DMS153 treated with DMSO at 0.1 percent for 48 hours (cell line): ENCODE measurements at regions not wholly inside any gene's neighbourhood (a gene's known extent, or its start where the extent isn't known, plus 50 kb on each side); places are given as distances from the start of the nearest gene placed in this dataset.

Experiments
- DNase-seq: peaks from one replicate; lab custom pipeline; 2025; ENCODE audit not compliant: unreplicated experiment; lab: John Stamatoyannopoulos, UW

DNA sequence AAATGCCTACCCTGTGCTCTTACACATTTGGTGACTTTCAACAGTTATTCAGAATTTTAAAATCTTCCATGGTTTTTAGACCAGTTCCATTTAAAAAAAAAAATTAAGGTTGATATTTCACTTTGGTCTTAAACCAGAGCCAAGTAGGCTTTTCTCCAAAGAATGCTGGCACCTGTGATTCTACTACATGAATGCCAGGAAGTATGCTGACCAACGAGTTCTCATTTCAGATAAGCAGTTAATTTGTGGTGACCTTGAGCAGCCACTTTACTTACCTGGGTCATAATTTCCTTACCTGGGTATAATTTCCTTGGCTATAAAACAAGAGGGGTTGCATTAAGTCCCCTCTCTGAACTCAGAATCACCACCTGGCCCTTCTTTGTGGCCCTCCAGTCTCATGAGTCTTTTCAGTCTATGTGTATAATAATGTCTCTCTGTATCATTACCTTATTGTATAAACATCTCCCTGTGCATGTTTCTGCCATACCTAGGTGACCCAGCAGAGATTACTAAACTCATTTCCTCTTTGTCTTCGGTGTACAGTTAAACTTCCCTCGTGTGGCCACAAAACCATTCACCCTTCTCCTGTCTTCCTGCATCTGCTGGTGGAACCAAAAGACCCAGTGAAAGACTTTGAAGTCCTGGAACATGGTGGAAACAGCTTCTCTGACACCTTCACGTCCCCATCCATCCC, 139.1 kb upstream of the DPT start:
- DNase-seq, result no peak

DNA sequence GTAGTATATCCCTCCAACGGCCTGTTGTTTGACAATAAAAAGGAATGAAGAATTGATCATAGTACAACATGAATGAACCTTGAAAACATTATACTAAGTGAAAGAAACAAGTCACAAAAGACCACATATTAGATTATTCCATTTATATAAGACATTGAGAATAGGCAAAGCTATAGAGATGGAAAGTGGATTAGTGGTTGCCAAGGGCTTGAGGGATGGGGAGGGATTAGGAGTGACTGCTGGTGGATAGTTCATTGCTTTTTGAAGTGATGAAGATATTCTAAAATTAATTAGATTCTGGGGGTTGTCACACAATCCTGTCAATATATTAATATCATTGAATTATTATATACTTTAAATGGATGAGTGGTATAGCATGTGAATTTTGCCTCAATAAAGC, 142.5 kb upstream of the DPT start:
- DNase-seq, result no peak

DNA sequence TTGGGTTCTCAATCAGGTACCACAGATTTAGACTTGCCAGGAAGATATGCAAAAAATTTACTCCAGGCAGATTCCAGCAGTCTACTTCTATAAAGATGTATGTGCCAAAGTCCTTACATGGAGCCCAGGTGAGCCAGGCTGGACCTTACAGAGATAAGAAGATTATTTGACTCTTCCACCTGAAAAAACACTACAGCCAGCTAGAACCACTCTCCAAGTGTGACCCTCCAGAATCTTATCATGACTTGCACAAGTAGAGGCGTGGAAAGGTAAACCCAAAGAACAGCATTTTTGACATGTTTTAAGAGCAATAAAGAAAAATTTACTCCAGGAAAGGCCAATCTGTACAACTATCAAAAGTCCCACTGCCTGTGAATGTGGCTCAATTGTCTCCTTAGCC, 146.8 kb upstream of the DPT start:
- no peak for DNase-seq

DNA sequence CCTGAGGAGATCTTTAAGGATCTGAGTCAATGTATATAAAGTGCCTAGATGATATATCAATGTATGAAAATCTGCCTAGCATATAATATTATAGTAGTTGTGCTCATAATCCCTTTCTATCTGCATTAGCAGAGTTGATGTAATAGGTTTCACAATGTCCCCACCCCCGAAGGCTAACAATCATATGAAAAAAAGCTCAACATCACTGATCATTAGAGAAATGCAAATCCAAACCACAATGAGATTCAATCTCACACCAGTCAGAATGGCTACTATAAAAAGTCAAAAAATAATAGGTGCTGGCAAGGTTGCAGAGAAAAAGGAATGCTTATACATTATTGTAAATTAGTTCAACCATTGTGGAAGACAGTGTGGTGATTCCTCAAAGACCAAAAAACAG, 147.8 kb upstream of the DPT start:
- no peak for DNase-seq

DNA sequence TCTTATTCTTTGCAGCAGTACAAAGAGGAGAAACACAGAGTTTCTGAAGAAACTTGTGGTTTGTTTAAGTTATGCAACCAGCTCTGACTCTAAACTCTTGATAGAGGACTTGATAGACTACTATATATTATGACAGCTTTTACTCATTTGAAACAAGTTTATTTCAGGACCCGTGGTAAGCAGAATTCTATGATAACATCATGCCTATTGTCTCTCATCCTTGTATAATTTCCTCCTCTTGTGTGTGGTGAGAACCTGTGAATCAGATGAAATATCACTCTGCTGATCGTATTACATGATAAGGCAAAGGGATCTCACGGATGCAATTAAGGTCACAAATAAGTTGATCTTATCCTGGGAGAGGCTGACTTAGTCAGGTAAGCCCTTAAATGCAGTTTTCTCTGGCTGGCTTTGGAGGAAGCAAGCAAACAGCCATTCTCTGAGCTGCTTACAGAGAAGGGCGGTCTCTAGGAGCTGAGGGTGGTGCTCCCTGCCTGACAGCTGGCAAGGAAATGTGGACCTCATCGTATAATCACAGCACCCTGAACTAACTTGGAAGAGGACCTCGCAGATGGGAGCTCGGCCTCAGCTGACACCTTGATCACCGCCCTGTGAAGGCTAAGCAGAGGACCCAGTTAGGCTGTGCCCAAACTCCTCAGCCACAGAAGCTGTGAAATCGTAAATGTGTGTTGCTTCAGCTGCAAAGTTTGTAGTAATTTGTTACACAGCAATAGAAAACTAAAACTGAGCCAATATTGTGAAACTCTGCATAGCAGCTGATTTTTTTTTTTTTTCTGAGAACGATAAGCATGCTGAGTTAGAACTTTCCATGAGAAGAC, 151.1 kb upstream of the DPT start:
- peak; percentile 54 for DNase-seq

DNA sequence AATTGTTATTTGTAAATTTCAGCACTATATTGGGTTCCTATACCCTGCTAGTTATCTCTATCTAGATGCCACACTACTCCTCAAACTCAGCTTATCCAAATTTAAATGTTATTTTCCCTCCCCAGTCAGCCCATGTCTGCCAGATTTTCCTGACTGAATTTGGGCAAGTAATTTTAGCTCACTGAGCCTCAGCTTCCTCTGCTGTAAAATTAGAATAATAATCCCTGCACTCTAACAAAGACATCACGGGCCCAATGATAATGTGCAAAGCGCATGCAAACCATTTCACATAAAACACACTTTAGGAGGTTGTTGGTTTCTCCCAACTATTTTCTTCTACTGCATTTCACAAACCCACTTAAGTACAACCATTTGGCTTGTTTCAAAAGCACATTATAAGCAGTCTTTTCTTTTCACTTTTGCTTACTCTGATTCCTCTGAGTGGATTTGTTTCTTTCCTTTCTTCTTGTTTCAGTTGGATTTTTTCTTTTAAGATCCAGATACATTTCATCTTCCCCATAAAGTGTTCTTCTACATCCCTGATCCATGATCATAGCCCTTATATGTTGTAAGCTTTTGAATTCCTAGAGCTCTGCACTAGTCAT, 152.8 kb upstream of the DPT start:
- DNase-seq, result no peak

DNA sequence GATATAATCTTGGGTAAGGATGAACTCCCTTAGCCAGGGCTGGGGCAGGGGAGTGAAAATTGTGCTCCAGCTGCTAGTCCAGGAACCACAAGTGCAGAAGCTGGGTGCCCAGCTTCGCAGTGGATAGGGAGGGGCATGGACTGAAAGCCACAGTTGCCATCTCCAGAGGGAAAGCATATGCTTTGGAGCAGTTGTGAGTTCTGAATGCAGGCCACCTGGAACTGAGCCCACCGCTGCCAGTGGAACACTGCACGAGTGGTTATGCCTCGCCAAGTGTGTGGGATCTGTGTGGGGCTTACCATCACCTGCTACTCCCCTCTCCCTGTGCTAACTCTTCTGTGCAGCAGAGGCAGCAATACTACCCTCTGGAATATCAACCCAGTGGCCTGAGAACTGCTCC, 158.4 kb upstream of the DPT start:
- no peak for DNase-seq

DNA sequence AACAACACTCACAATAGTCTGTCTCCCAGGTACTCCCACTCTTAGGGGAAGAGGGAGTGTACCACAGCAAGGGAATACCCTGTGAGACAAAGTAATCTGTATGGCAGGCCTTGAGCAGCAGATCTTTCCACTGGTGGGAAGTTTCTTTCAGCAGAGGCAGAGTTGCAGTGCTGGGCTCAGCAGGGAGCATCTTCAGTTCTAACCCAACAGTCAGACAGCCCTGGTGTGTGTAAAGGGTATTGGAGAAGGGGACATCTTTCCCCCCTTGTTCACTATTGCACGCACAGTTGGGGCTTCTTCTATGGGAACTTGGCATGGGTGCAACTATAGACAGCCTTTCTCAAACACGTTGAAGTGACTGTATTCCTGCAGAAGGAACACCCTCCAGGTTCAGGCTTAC, 159.4 kb upstream of the DPT start:
- DNase-seq, result no peak

DNA sequence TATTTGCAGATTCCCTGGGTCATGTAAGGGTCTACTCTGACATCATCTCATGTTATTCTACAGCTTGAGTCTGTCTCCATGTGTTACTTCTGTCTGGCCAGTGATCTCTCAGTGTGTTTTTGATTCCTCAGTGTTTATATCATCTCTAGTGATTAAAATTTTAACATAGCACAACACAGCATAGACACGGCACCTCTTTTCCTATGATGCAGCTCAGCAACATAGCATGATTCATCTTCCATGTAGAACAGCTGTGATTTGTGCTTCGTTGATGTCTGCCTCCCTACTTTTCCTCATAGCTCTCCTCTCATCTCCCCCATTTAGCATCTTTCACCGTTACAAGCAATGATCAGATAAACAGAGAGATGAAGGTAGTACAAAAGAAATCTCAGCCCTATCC, 163.9 kb upstream of the DPT start:
- no peak for DNase-seq

DNA sequence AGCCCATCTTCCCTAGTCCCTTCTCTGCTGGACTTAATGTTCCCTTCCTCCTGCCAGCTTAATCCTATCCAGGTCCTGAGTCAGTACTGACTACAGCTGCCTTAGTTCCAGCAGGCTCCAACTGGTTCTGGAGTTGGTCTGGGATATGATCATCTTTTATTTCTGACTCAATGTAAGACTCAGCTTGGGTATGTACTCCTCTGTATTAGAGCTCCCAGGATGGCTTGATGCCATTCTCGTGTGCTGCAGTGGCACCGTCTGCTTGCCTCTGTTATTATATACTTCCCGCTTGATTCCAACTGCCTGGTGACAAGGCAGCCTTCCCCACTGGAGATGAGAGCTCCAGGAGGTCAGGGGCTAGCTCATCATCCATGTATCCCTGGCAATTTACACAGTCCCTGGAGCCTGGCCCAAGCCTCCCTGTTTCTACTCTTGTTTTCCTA, 164.4 kb upstream of the DPT start:
- no peak for DNase-seq

DNA sequence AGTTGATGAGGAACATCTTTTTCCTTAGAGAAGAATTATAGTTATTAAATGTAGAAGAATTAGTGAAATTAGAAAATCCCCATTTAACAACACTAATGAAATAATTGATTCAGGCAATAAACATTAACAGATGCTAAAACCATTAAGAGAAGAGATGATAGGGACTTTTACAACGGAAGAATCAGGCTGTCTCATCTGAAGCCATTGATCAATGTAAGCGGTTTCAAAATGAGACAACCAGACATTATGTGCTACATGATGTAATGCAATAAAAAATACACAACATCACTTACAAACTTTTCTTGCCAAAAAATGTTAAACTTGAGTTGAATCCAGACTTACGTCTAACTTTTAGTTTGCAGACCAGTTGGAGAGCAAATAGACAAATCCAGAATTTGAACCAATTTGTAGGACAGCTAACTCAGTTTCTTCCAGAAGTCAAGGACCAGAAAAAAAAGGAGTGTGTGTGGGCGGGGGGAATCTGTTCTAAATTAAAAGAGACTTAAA, 165.4 kb upstream of the DPT start:
- DNase-seq, result no peak

DNA sequence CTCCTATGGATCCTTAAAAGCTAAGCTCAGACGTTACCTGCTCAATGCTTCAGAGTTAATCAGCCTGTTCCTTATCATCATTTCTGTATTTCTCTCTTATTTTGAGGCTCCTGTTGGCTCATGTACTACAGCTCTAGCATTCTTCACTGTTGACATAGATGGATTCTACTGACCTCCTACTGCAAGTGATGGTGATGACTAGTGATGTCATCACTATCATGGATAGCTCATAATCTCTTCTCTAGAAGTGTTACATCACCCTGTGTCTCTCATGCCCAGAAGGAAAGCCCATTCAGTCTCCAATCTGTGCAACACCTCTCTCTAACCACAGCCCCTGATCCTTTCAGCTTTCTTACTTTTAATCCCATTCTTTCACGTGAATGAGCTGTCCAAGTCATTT, 168.2 kb upstream of the DPT start:
- DNase-seq, result no peak

DNA sequence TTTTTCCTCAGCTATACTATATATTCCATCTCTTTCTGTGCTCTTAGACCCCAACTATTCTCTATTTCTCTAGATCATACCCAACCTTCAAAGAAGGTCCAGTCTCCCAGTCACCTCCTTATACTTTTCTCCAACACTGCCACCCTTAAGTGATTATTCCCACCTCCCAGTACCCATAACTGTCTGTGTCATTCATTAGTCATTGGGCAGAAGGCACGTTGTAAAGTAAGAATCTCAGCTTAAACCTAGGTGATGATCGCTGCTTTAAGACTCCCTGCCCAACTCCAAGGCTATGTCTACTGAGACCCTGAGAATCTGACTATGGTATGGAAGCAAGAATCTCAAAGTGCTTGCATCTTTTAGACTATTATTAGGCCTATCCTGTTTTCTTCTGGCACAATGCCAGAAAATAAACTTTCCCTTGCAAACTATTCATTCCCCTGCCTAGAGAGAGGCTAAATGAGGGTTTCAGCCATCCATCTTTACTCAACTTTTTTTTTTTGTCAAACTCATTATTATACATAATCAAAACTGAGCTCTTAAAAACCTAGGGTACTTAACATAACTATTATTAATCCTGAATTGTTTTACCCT, 174.3 kb upstream of the DPT start:
- DNase-seq, result no peak

DNA sequence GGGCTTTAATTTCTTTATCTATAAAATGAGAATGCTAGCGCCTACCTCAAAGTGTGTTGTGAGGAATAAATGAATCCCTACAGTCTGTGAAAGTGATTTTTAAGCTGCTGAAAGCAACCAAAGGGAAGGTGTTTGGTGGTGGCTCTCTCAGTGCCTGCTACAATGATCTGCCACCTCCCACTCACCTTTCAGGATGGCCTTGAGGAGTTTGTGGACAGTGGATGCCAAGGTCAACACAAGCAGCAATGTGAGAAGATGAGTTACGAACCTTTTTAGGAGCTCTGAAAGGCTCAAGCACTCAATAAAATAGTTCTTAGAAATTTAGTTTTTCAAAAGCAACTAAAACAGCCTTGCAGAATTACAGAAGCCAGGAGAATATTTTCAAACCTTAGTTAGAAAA, 176.6 kb upstream of the DPT start:
- DNase-seq, result no peak

DNA sequence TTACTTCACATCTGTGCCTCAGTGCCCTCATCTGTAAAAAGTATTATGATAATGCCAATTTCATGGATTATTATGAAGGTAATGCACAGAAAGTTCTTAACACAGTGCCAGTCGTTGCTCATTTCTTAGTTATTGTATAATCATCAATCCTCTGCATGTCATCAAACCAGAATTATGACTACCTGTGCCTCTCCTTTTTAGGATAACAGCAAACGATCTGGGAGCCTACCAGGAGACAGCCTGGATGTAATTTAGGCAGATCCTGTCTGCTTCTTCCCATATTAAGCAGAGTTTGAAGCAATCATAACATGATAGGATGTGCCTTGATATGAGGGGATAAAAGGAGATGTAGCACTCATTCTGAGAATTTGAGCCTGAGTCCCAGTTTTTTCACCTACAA, 177.4 kb upstream of the DPT start:
- DNase-seq, result no peak

DNA sequence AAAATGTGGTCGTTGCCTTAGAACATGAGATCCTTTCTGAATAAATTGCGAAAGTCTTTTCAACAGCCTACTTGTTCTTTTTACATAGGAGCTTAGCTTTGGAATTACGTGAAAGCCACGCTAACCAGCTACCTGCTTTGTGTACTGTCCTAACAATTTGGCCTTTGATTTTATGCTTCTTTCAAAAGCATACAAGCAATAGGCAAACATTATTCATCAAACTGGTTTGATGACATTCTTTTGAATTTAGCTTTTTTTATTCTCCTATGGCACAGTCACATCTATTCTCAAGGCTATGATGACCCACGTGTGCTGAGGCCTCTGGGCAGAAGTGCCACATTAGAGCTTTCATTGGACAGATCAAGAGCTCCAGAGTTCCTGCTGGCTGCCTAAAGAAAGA, 178.0 kb upstream of the DPT start:
- peak; percentile 81 for DNase-seq

DNA sequence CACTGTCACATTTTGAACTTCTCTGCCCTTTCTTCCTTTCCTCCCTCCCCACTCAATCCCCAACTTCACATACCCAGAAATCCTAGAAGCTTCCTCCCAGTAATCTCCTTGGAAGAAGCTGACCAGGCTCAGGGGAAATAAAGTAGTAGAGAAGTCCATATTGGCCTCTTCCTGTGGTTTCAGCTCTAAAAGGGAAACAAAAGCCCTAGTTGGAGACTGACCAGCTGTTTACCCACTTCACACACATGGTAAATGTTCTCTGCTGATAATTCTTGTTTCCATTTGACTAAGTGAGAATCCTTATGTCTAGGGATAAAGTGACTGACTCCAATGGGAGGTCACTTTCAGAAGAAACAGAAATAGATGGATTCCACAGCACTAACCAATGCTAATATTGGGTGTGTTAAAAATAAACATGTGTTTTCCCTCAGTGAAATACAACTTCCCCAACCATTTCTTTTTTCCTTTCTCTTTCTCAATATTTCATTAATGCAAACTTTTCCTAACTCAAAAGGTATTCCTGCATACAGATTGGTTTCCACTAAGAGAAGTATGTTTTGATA, 178.9 kb upstream of the DPT start:
- peak; percentile 29 for DNase-seq

DNA sequence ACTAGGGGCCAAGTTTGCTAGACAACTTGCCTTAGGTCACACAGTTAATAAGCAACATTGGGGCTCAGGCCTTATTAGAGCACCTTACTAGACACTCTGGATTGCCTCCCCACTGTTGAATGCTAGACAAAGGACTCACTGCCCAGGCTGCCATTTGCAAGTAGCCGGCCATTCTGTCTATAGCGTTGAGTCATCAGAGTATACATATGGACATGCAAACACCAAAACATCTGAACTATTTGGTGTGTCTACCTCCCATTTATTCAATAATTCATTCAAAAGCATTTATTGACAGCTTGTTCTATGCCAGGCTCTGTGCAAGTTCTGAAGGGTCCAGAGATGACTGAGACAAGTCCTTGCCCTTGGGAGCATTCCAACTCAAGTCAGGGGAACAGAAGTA, 181.4 kb upstream of the DPT start:
- DNase-seq, result no peak

DNA sequence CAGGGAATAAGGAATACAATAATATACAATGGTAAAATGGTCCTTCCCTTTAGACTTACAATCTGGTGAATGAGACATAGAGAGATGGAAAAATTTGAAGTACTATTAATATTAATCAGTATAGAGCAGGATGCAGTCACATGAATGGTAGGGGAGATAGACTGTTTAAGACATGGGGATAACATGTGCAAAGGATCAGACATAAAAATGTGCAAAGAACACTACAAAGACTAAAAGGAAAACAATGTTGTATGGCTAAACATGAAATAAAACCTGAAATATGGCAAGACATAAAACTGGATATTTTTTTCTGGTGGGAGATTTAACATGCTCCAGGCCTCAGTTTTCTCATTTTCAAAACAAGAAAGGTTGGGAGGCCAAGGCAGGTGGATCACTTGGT, 182.4 kb upstream of the DPT start:
- no peak for DNase-seq

DNA sequence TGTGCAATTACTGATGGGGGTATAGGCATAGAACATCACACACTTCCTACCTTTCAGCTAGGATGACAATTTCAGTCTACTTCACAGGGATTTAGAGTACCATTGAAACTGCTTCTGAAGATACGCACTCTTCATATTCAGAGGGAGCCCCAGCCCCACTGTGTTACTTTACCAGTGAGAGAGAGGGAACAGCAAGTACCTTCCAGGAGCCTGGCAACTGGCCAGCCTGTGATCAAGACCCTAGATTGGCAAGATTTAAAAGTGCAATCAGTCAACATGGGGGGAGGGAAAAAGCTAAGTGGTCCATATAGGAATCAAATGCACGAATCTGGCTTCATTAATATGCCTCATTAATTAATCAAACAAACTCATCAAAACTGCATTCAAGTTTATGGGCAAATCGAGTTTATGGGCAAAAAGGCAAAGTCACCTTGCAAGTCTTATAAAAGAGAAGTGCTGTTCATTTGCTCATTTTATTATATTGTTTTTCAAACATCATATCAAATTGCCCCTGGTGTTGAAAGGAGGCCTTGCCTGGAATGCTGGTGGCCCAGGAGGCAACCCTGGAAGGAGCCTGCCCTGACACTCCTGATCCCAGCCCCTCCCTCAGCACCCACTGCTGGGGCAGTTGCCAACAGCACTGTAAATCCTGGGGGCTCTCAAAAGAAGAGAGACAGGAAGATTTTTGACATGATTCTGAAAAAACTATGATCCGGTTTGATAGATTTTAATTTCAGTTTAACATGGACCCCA, 184.9 kb upstream of the DPT start:
- no peak for DNase-seq

DNA sequence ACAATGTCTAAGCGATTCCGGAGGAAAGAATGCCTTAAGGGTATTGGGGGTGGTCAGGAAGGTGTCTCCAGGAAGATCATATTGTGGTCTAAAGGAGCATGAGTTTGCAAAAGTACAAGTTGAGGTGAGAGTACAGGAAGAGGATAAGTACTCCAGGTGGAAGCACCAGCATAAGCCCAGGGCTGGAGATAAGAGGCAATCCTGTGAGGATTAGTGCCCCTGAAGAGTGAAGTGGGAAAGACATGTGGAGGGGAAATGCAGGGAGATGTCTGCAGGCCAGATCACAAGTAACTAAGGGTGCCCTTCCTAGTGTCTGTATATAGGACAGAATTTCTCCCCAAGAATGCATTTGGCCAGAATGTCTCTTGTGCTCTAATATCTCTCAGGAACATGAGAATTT, 188.3 kb upstream of the DPT start:
- no peak for DNase-seq
